Ecto neural progenitor cell (in vitro differentiated cells): ENCODE measurements at regions not wholly inside any gene's neighbourhood (a gene's known extent, or its start where the extent isn't known, plus 50 kb on each side); places are given as distances from the start of the nearest gene placed in this dataset.
"Not testable (repeated sequence)": the region's sequence is repeated elsewhere in the genome, so short reads cannot be mapped to it uniquely, and the experiment has no call there.

Experiments used
- DNase-seq: peaks from one replicate; pipeline ENCODE4 v3.0.0-alpha.2; 2018; ENCODE audit warnings: low spot score

DNA sequence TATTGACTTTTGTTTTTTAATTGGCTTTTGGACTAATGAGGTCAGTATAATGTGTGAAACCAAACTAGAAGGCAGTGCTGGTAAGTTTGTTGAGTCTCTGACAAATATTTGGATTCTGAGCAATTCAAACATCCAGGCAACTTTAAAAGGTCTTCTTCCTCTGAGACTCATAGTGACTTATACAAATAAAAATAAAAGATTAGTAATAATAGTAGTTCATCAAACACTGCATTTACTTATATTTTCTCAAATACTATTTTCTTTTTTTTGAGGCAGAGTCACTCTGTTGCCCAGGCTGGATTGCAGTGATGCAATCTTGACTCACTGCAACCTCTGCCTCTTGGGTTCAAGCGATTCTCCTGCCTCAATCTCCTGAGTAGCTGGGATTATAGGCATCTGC, 337.9 kb downstream of the DAD1 start:
- DNase-seq, result no peak

DNA sequence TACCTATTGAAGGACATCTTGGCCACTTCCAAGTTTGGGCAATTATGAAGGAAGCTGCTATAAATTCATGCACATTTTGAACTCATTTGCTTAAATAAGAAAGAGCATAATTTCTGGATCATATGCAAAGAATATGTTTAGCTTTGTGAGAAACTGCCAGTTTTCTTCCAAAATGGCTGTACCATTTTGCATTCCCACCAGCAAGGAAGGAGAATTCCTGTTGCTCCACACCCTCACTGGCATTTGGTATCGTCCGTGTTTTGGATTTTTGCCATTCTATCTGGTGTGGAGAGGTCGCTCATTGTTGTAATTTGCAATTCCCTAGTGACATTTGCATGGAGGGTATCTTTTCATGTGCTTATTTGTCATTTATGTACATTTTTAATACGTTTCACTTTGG, 339.3 kb downstream of the DAD1 start:
- DNase-seq, result no peak

DNA sequence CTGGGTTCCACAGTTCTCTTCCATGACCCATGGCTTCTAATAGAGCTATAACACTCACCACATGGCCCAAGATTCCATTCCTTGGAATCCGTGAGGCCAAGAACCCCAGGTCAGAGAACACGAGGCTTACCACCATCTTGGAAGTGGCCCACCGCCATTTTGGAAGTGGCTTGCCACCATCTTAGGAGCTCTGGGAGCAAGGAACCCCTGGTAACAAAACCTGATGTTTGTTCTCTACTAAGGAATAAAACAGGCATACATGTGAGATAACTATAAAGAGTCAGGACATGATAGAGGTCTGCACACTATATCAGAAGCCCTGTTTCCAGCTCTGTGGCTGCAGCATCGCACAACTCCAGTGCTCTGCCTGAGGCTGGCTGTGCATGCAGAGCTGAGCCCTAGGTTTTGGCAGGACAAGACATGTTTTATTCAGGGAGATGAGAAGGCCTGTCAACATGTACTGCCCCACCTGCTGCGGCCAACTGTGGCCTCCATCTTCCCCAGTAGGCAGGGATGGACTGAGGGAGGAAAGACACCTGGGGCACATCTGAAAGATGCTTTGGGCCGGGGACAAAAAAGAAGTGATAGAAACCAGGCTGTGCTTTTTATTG, 344.9 kb downstream of the DAD1 start:
- no peak for DNase-seq

DNA sequence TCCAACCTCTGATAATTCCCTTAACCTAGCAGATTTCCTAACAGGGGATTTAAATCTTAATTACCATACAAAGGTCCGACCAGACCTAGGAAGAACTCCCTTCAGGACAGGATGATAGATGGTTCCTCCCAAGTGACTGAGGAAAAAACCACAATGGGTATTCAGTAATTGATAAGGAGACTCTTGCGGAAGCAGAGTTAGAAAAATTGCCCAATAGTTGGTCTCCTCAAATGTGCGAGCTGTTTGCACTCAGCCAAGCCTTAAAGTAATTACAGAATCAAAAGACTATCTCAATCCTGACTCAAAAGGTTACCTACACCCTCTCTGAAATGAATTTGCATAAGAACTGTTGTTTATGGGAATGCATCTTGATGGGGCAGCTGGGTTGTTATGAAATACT, 350.7 kb downstream of the DAD1 start:
- not testable (repeated sequence) for DNase-seq

DNA sequence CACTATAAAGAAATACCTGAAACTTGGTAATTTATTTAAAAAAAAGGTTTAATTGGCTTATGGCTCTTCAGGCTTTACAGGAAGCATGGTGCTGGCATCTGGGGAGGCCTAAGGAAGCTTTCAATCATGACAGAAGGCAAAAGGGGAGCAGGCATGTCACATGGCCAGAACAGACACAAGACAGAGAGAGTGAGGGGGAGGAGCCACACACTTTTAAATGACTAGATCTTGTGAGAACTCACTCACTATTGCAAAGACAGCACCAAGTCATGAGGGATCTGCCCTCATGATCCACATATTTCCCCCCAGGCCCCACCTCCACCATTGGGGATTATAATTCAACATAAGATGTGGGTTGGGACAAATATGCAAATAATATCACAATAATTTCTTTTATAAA, 355.6 kb downstream of the DAD1 start:
- no peak for DNase-seq

DNA sequence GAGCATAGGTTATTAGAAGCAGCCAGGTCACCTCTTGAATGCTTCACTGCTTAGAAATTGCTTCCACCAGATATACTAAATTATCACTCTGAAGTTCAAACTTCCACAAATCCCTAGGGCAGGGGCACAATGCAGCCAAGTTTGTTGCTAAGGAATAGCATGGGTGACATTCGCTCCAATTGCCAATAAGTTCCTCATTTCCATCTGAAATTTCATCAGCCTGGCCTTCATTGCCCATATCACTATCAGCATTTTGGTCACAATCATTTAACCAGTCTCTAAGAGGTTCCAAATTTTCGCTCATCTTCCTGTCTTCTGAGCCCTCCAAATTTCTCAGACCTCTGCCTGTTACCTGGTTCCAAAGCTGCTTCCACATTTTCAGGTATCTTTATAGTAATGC, 356.1 kb downstream of the DAD1 start:
- no peak for DNase-seq

DNA sequence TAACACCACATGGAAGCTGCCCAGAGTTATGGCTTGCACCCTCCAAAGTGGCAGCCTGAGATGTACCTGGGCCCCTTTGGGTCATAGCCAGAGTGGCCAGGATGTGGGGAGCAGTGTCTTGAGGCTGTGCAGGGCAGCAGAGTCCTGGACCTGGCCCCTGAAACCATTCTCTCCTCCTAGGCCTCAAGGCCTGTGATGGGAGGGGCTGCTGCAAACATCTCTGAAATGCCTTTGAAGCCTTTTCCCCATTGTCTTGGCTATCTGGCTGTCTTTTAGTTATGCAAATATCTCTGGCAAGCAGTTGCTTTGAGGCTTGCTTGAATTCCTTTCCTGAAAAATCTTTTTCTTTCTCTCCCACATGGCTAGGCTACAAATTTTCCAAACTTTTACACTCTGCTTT, 356.5 kb downstream of the DAD1 start:
- no peak for DNase-seq

DNA sequence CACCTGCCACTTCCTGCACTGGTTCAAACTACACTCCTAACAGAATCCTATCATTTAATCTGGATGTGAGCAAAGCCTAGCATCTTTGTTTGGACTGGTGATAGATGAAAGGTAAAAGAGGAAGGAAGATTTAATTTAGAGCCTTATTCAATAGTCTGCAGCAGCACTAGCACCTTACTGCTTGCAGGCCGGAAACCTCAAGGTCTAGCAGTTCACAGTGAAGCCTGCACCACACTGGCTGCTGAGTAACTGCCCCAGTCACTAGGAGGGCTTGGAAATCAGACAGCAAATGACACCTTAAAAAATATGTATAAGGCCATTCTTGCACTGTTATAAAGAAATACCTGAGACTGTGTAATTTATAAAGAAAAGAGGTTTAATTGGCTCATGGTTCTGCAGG, 358.0 kb downstream of the DAD1 start:
- no peak for DNase-seq

DNA sequence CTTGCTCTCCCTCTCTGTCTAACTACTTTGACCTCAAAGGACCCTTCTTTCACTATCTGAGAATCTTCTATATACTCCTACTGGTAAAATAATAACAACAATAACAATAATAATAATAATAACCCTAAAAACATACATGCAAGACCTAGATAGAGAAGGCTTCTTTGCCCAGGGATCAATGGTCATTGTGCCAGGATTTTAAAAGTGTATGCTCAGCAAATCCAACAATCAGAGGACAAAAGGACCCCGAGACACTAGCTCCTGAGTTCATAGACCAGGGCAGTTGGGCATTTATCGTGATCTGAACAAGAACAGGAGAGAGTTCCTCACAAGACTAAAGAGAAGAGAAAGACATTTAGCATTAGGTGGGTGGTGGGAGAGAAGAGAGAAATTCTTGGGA, 358.5 kb downstream of the DAD1 start:
- DNase-seq, result no peak

DNA sequence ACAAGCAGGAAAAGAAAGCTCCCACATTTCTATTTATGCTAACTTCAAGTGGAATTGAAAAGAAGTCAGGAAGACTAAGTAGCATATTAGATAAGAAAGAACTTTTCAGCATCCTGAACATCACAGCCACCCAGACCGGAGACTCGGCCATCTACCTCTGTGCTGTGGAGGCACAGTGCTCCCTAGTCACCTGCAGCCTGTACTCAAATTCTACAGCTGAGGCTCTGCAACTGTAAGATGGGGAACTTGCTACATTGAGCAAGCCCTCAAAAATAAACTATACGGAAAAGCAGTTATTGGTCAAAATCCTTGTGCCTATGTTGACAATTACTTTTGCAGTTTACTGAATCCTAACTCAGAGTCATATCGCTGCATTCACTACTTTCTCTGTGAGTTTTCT, 361.9 kb downstream of the DAD1 start:
- DNase-seq, result no peak

DNA sequence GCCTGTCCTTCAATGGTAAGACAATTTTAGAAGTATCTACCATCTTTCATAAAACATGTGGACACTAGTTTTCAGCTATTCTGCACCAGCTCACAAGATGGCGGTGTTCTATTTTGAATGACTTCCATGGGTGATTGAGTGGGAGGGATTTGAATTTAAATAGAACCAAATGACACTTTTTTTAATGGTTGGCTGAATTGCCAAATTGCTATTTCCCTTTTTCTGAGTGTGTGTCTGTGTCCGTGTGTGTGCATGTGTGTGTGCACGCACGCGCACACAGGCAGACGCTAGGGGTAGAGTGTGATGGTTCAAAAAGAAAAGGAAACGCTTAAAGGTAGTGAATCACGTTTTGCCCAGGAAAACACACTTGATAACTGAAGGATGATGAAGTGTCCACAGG, 362.6 kb downstream of the DAD1 start:
- no peak for DNase-seq

DNA sequence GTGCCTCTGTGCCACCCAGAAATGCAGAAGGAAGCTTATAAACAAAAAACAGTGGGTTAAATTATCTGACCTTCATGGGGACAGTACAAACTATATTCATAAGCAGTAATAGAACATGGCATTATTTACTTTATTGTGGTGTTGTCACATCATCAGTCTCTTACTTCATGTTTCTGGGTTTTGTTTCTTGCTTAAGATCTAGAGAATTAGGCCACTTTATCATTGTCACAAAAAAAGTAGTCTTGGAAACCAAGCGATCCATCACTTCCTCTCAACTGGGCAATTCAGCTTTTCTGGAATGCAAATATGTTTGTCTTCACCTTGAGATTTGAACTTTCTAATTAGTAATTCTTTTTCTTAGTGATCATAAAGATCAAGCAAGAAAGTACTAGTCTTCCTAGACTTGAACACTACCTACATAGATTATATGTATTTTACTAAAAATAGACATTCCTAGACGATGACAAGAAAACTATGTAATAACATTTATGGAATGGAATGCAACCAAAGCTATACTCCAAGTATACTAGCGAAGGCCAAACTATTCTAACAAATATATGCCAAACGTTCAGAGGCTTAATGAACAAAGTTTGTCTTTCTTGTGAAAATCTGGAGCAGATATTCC, 363.4 kb downstream of the DAD1 start:
- DNase-seq, result no peak

DNA sequence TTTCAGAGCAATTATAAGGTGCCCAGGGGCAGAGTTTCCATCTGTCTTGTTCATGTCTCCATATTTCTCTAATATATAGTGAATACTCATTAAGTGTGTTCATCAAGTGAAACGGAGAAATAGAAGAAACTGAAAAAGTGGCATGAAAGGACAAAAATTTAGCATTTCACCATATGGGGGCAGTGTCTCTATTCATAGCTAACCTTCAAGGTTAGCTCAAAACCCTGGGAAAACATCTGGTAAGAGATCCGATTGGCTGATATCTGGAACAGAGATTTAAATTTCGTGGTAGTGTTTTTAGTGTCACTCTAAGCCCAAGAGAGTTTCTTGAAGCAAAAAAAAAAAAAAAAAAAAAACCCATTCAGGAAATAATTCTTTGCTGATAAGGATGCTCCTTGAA, 367.5 kb downstream of the DAD1 start:
- DNase-seq, result no peak

DNA sequence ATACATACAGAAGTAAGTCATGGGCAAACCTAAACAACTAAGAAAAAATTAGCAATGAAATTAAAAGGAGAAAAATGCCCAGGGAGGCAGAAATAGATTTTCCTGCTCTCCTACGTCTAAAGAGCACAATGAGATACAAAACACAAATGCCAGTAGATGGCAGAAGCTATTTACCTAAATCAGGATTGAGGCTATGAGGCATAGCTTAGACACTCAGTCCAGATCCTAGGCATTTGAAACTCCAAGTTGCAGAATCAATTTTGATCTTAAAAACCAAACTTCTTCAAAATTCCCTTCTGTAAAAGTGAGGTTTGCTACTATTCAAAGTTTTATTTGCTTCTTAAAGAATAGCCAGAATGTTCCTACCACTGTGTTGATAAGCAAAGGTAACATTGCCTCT, 368.6 kb downstream of the DAD1 start:
- no peak for DNase-seq

DNA sequence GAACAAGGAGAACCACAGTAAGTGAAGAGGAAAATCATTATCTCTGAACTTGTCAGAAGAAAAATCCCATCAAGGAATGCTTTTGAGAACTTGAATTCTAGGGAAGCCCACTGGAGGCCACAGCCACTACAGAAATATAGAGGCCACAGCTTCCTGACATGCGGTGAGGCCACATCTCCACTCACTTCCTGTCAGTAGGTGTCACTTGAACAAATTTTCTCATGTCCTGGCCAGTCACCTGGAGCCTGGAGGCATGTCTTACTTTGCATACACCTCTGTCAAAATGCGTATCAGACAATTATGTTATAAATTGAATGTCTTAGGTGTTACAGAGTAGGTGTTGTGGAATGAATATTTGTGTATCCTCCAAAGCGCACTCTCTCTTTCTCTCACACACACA, 370.3 kb downstream of the DAD1 start:
- DNase-seq, result no peak

DNA sequence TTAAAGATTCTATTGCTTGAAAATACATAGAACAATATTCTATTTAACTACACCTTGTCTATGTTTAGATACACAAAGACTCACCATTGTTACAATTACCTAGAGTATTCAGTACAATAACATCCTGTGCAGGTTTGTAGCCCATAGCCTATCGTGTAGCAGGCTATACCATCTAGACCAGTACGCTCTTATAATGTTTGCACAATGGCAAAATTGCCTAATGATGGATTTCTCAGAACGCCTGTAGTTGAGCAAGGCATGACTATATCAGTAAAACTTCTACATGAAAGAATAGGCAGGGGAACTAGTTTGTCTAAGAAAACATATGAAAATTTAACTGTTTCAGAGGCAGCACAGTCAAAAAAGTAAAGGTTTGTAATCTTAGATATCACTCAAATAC, 375.9 kb downstream of the DAD1 start:
- no peak for DNase-seq

DNA sequence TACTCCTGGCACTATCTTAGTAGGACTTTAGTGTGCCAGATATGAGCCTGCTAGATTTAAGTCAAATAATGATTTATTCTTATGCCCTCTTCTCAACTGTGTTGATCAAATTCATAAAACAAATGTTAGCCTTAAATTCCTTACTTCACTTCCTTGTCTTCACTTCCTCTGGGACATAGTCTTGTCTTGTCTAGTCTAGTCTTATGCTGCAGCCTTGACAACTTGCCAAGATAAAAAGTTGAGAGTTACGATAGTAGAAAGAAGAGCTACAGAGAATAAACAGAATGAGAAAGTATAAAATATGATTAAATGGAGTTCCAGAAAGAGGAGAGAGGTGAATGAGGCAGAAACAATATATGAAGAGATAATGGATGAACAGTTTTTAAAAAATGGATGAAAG, 378.1 kb downstream of the DAD1 start:
- no peak for DNase-seq

DNA sequence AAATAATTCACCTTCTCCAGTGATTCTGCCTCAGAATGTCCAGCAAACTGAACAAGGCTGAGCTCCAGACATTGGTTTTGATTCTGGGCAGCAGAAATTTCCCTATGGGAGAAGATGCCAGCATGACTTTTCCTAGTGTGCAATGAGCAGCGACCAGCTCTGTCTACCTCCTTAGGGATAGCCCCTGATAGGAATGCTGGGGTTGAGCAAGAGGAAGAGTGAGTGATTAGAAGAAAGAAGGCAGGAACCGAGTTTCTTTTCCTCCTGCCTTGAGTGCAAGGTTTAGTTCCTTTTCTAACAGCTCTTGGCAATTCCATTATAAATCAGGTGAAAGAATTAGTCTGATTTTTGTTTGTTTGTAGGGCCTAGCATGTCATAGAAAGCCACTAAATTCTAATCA, 379.0 kb downstream of the DAD1 start:
- DNase-seq, result no peak

DNA sequence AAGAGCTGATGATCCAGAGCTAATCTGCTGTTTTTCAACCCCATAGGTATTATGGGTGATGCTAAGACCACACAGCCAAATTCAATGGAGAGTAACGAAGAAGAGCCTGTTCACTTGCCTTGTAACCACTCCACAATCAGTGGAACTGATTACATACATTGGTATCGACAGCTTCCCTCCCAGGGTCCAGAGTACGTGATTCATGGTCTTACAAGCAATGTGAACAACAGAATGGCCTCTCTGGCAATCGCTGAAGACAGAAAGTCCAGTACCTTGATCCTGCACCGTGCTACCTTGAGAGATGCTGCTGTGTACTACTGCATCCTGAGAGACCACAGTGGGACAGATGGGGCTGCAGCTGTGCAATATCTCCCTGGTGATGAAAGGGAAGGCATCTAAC, 386.0 kb downstream of the DAD1 start:
- no peak for DNase-seq

DNA sequence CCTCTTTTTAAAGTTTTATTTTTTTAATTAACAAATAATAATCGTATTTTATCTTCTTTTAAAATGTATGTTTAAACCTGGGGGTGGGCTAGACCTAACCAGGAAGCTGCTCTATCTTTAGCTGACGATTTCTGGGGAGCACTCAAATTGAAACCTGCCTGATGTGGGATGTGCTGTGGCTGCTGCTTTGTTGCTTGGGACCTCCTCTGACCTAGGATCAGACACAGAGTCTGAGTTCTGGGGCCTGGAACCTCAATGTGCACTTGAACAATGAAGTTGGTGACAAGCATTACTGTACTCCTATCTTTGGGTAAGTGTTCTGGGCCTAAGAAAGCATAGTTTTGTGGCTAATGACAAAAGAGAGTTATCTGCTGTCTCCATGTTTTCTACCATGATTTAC, 386.7 kb downstream of the DAD1 start:
- no peak for DNase-seq

DNA sequence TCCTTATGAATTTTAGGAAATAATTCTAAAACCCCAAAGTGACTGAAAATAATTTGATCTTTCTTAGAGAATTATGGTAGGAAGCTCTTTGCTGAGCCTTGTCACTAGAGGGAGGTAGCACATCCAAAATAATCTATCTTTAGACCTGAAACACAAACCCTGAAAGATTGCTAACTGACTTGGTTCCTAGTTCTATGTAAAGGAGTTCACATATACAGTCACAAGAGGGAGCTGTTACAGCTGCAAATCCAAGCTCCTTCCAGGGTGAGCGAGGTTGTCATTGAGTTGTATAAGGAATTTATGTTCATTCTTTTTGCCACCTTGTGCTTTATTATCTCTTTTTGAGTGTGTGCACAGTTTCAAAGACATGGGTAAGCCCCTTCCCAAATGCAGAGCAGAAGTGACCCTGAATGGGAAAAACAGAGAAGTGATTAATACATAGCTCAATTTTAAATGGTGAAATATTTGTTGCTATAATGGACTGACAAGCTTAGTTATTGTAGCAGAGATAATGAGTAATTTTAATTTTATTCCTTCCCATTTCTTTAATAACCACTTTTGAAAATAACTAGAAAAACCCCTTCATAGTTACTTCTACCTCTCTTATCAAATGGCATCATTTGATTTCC, 387.9 kb downstream of the DAD1 start:
- no peak for DNase-seq

DNA sequence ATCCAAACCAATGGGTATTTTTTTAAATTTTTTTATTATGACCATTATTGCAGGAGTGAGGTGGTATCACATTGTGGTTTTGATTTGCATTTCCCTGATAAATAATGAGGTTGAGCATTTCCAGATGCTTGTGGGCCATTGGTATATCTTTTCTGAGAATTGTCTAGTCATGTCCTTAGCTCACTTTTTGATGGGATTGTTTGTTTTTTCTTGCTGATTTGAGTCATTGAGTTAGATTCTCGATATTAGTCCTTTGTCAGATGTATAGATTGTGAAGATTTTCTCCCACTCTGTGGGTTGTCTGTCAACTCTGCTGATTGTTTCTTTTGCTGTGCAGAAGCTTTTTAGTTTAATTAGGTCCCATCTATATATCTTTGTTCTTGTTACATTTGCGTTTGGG, 388.9 kb downstream of the DAD1 start:
- not testable (repeated sequence) for DNase-seq

DNA sequence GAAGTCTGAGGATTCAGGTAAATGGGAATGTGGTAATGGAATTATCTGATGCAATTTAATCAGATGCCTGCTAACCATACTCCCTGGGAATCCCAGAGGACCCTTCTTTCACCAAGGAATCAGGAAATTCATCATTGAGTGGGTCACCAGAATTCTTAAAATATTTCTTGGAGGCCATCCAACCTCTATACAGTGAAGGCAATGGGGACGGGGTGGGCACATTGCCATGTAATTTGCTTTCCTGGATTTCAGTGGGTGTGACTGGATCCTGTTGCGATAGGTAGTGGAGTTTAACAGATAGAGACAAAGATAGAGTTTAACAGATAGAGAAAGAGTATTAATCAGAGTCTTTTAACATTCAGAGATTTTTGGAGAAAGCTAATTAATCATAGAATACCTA, 394.4 kb downstream of the DAD1 start:
- DNase-seq, result no peak
